Caco-2 (cell line): ENCODE measurements at regions not wholly inside any gene's neighbourhood (a gene's known extent, or its start where the extent isn't known, plus 50 kb on each side); places are given as distances from the start of the nearest gene placed in this dataset.

ENCODE experiments used
- BruUV-seq: library from RNA; stranded (reverse); fragments of 400-500 nt; replicated peaks from 2 replicates; lab custom pipeline; 2021; lab: Mats Ljungman, UMichigan
- CTCF ChIA-PET: fragments of 300-600 bp; sonication (Branson Sonifier 250); formaldehyde crosslinking; loops from one replicate; lab custom pipeline; 2022; ENCODE audit warnings: antibody characterized with exemption; lab: Charles Lee
- POLR2A ChIA-PET: fragments of 300-600 bp; sonication (Branson Sonifier 250); formaldehyde crosslinking; loops from one replicate; lab custom pipeline; 2022; ENCODE audit warnings: antibody characterized with exemption; lab: Charles Lee
- DNase-seq, 2 experiments: peaks; one replicate each; pipeline versions ENCODE4 v3.0.0 to v3.0.0-alpha.2; 2020 to 2022
- H3K27me3 ChIP-seq: replicated peaks from 2 replicates; pipeline ENCODE4 v1.6.0; 2011; ENCODE audit warnings: low read length; ENCODE audit not compliant: control insufficient read depth, insufficient read depth
- H3K36me3 ChIP-seq: 2 replicates; pipeline ENCODE4 v1.5.1; 2011; ENCODE audit warnings: low read length; ENCODE audit not compliant: control insufficient read depth, insufficient read depth
- H3K4me1 ChIP-seq: fragments of 250-450 bp; sonication (Bioruptor Pico); 2 replicates; pipeline ENCODE4 v1.5.1; 2020; ENCODE audit warnings: mild to moderate bottlenecking
- H3K4me3 ChIP-seq: 2 replicates; pipeline ENCODE4 v1.5.1; 2011; ENCODE audit warnings: low read depth, mild to moderate bottlenecking, control low read depth, low read length
- H3K9me3 ChIP-seq: fragments of 250-450 bp; sonication (Bioruptor Pico); 2 replicates; pipeline ENCODE4 v1.5.1; 2020; ENCODE audit warnings: mild to moderate bottlenecking, moderate library complexity
- H3K27ac Mint-ChIP-seq: one replicate; pipeline ENCODE4 v1.8.0; 2022; ENCODE audit warnings: mixed read lengths; ENCODE audit not compliant: unreplicated experiment
- H3K27me3 Mint-ChIP-seq: one replicate; pipeline ENCODE4 v1.8.0; 2022; ENCODE audit warnings: mixed read lengths; ENCODE audit not compliant: insufficient read depth, unreplicated experiment
- H3K36me3 Mint-ChIP-seq: one replicate; pipeline ENCODE4 v1.8.0; 2022; ENCODE audit warnings: mild to moderate bottlenecking, mixed read lengths; ENCODE audit not compliant: insufficient read depth, unreplicated experiment
- H3K4me1 Mint-ChIP-seq: one replicate; pipeline ENCODE4 v1.8.0; 2022; ENCODE audit warnings: low read depth, mixed read lengths; ENCODE audit not compliant: unreplicated experiment
- H3K4me3 Mint-ChIP-seq: one replicate; pipeline ENCODE4 v1.8.0; 2022; ENCODE audit warnings: mild to moderate bottlenecking, moderate library complexity, mixed read lengths; ENCODE audit not compliant: unreplicated experiment
- H3K9me3 Mint-ChIP-seq: one replicate; pipeline ENCODE4 v1.8.0; 2022; ENCODE audit warnings: mixed read lengths; ENCODE audit not compliant: unreplicated experiment
- CTCF ChIP-seq, 2 experiments: fragments of 200-600 bp in 1 of 2; IDR thresholded peaks; 1 replicate in 1 of 2; 2 replicates in 1 of 2; pipeline versions ENCODE4 v1.5.1 to v1.8.0; 2011 to 2022; ENCODE audit warnings: antibody characterized with exemption in 1 of 2, control low read depth in 1 of 2, inconsistent platforms in 1 of 2, low read depth in 1 of 2, low read length in 1 of 2, mild to moderate bottlenecking in 1 of 2, moderate library complexity in 1 of 2; ENCODE audit not compliant: insufficient read depth in 1 of 2, severe bottlenecking in 1 of 2, unreplicated experiment in 1 of 2
- intact Hi-C: fragments of 100-400 bp; cut with micrococcal nuclease; formaldehyde crosslinking; loops from one replicate; pipeline ENCODE4 v1.10.0; 2022; ENCODE audit not compliant: unreplicated experiment

- H3K27me3 ChIP-seq = no peaks in the 10 kb centered on the region
- intact Hi-C loops = no loop called here
- H3K27ac Mint-ChIP-seq = no peak overlapping the region
Observed at GRCh38 chr22:49064836-49065235, 762.8 kb downstream of the BRD1 start.

GRCh38 chr22:49063545-49063890 lies 764.2 kb downstream of the BRD1 start:
- H3K4me1 ChIP-seq = no peaks in the 10 kb centered on the region
- no peak overlapping the region for H3K4me3 ChIP-seq
- Mint-ChIP-seq H3K27ac (no peak overlapping the region), H3K9me3 (no peaks in the 10 kb centered on the region), H3K4me3 (no peak overlapping the region), H3K4me1 (no peaks in the 10 kb centered on the region), H3K36me3 (no peaks in the 10 kb centered on the region), H3K27me3 (peaks cover 21% of the 10 kb centered on the region)
- POLR2A ChIA-PET = no interaction called here
- no peak for DNase-seq
- no peak for TF ChIP-seq CTCF (IDR thresholded peaks at IDR 0.05; ENCODE audit: insufficient read depth in 1 of 2, low read depth in 1 of 2, low read length in 1 of 2, severe bottlenecking in 1 of 2, unreplicated experiment in 1 of 2)
- no peaks in the 10 kb centered on the region for H3K9me3 ChIP-seq
- no peaks in the 10 kb centered on the region for H3K27me3 ChIP-seq
- CTCF ChIA-PET = no interaction called here
- intact Hi-C loops = no loop called here
- BruUV-seq = no TSS peak
- H3K36me3 ChIP-seq = no peaks in the 10 kb centered on the region

More at GRCh38 chr22:49064836-49065235, 762.8 kb downstream of the BRD1 start:
- BruUV-seq = no TSS peak
- Mint-ChIP-seq H3K4me1 (no peaks in the 10 kb centered on the region), H3K36me3 (no peaks in the 10 kb centered on the region), H3K27me3 (peaks cover 25% of the 10 kb centered on the region), H3K9me3 (no peaks in the 10 kb centered on the region), H3K4me3 (no peak overlapping the region)
- ChIA-PET POLR2A (no interaction called here), CTCF (no interaction called here)
- Histone ChIP-seq H3K4me3 (no peak overlapping the region), H3K36me3 (no peaks in the 10 kb centered on the region), H3K9me3 (no peaks in the 10 kb centered on the region), H3K4me1 (no peaks in the 10 kb centered on the region)
- no peak for DNase-seq
- no peak for TF ChIP-seq CTCF (IDR thresholded peaks at IDR 0.05; ENCODE audit: insufficient read depth in 1 of 2, low read depth in 1 of 2, low read length in 1 of 2, severe bottlenecking in 1 of 2, unreplicated experiment in 1 of 2)

- no TSS peak for BruUV-seq
- ChIA-PET CTCF (no interaction called here), POLR2A (no interaction called here)
- Mint-ChIP-seq H3K27ac (no peak overlapping the region), H3K4me1 (no peaks in the 10 kb centered on the region), H3K4me3 (no peak overlapping the region), H3K9me3 (no peaks in the 10 kb centered on the region), H3K27me3 (peaks cover 21% of the 10 kb centered on the region), H3K36me3 (no peaks in the 10 kb centered on the region)
- Histone ChIP-seq H3K36me3 (no peaks in the 10 kb centered on the region), H3K4me3 (no peak overlapping the region), H3K27me3 (no peaks in the 10 kb centered on the region), H3K9me3 (no peaks in the 10 kb centered on the region), H3K4me1 (no peaks in the 10 kb centered on the region)
- no peak for DNase-seq
- intact Hi-C loops = no loop called here
- no peak for TF ChIP-seq CTCF (IDR thresholded peaks at IDR 0.05; ENCODE audit: insufficient read depth in 1 of 2, low read depth in 1 of 2, low read length in 1 of 2, severe bottlenecking in 1 of 2, unreplicated experiment in 1 of 2)
Observed at GRCh38 chr22:49062802-49063544, 764.7 kb downstream of the BRD1 start.
